ENCODE measurements at regions not wholly inside any gene's neighbourhood (a gene's known extent, or its start where the extent isn't known, plus 50 kb on each side); places are given as distances from the start of the nearest gene placed in this dataset.

DNA sequence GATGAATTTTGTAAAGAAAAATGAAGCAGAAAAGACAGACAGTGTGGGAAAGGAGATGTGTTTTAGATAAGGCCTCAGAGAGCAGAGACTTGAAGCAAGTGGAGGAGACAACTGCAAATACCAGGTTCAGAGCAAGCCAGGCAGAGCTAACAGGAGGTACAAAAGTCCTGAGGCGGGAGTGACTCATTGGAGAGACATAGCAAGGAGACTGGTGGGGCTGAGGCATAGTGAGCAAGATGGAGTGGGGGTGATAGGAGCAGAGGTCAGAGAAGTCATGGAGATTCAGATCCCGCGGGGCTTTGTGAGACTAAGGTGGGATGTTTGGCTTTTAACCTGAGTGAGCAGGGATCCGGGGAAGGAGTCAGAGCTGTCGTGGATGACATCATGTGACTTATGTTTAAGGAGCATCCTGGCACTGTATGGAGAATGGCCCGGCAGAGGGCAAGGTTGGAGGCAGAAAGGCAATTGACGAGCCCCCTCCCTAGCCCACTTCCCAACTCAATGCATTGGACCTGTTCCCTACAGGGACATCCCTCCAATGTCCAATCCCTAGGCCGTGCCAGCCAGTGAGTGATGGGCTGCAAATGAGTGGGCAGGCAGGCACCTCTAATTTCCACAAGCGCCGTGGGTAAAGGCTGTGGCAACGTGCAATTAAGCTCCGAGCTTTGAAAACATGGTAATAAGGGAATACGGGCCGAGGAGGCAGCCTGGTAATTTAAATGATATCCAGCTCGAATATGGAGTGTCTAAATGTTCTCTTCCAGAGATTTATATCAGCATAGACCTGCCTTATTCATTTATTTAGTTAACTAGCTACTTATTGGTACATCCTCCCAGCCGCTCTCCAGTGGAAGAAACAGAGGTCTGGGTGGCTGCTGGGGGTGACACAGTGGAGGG lies 206.8 kb upstream of the LHX5 start:
- 92% methylated on average over 6 of the region's 16 CpGs for WGBS (ENCODE audit: insufficient coverage)
- Mint-ChIP-seq H3K27me3 (ENCODE audit: low read depth in 3 of 3) (peaks cover 6 to 8% (median 8%) of the 10 kb centered on the region in 3 donors), H3K4me3 (no peak overlapping the region), H3K4me1 (no peaks in the 10 kb centered on the region), H3K36me3 (no peaks in the 10 kb centered on the region), H3K27ac (no peak overlapping the region), H3K9me3 (no peaks in the 10 kb centered on the region)
- no peak overlapping the region for H3K9ac ChIP-seq (ENCODE audit: insufficient read depth, low read length, poor library complexity, severe bottlenecking)
- no peaks in the 10 kb centered on the region for H3K79me2 ChIP-seq (ENCODE audit: insufficient read depth, low read length)
- H3K4me3 ChIP-seq (replicated peaks in 1 of 3; ENCODE audit: low read depth in 2 of 3, low read length in 3 of 3), result no peak overlapping the region
- H3K4me1 ChIP-seq (ENCODE audit: control insufficient read depth in 1 of 2, insufficient read depth in 2 of 2, low read length in 2 of 2), result no peaks in the 10 kb centered on the region
- no peak overlapping the region for H2AFZ ChIP-seq (ENCODE audit: insufficient read depth, low read depth, low read length, poor library complexity, severe bottlenecking)
- H3K9me3 ChIP-seq (replicated peaks in 1 of 2; ENCODE audit: control insufficient read depth in 1 of 2, insufficient read depth in 1 of 2, low read length in 2 of 2), result no peaks in the 10 kb centered on the region
- intact Hi-C loops (cut with micrococcal nuclease), result no loop called here
- no peaks in the 10 kb centered on the region for H4K20me1 ChIP-seq (ENCODE audit: insufficient read depth, low read length)
- no peak overlapping the region for H3K4me2 ChIP-seq (replicated peaks; ENCODE audit: extremely low read depth, low read length, poor library complexity, severe bottlenecking)
- H3K27ac ChIP-seq (ENCODE audit: low read depth in 1 of 2, low read length in 2 of 2), result no peak overlapping the region
- H3K36me3 ChIP-seq (replicated peaks in 1 of 2; ENCODE audit: control insufficient read depth in 1 of 2, insufficient read depth in 2 of 2, low read length in 2 of 2), result no peaks in the 10 kb centered on the region
- H3K27me3 ChIP-seq (ENCODE audit: control insufficient read depth in 2 of 2, insufficient read depth in 2 of 2, low read length in 2 of 2), result no peaks in the 10 kb centered on the region
- TF ChIP-seq CTCF (IDR thresholded peaks at IDR 0.05), result no peak
- DNase-seq, result no peak

- Histone ChIP-seq H3K36me3 (replicated peaks in 1 of 2; ENCODE audit: control insufficient read depth in 1 of 2, insufficient read depth in 2 of 2, low read length in 2 of 2) (no peaks in the 10 kb centered on the region), H3K27ac (ENCODE audit: low read depth in 1 of 2, low read length in 2 of 2) (no peak overlapping the region), H3K4me1 (ENCODE audit: control insufficient read depth in 1 of 2, insufficient read depth in 2 of 2, low read length in 2 of 2) (no peaks in the 10 kb centered on the region), H3K27me3 (ENCODE audit: control insufficient read depth in 2 of 2, insufficient read depth in 2 of 2, low read length in 2 of 2) (peaks cover 0 to under 1% of the 10 kb centered on the region in 2 donors), H3K4me3 (replicated peaks in 1 of 3; ENCODE audit: low read depth in 2 of 3, low read length in 3 of 3) (no peak overlapping the region), H3K4me2 (replicated peaks; ENCODE audit: extremely low read depth, low read length, poor library complexity, severe bottlenecking) (no peak overlapping the region), H4K20me1 (ENCODE audit: insufficient read depth, low read length) (no peaks in the 10 kb centered on the region), H3K9me3 (replicated peaks in 1 of 2; ENCODE audit: control insufficient read depth in 1 of 2, insufficient read depth in 1 of 2, low read length in 2 of 2) (no peaks in the 10 kb centered on the region), H2AFZ (ENCODE audit: insufficient read depth, low read depth, low read length, poor library complexity, severe bottlenecking) (no peak overlapping the region), H3K79me2 (ENCODE audit: insufficient read depth, low read length) (no peaks in the 10 kb centered on the region), H3K9ac (ENCODE audit: insufficient read depth, low read length, poor library complexity, severe bottlenecking) (no peak overlapping the region)
- Mint-ChIP-seq H3K27ac (no peak overlapping the region), H3K27me3 (ENCODE audit: low read depth in 3 of 3) (peaks cover 8 to 14% (median 8%) of the 10 kb centered on the region in 3 donors), H3K9me3 (no peaks in the 10 kb centered on the region), H3K4me1 (no peaks in the 10 kb centered on the region), H3K4me3 (no peak overlapping the region), H3K36me3 (no peaks in the 10 kb centered on the region)
- TF ChIP-seq CTCF (IDR thresholded peaks at IDR 0.05), result no peak
- no peak for DNase-seq
- intact Hi-C loops (cut with micrococcal nuclease), result no loop called here
- 100% methylated on average over 1 of the region's 3 CpGs for WGBS (ENCODE audit: insufficient coverage)
Observed at GRCh38 chr12:113676547-113676946, 204.9 kb upstream of the LHX5 start.

Measured in CD14-positive monocyte (primary cell).